ENCODE measurements at regions not wholly inside any gene's neighbourhood (a gene's known extent, or its start where the extent isn't known, plus 50 kb on each side); places are given as distances from the start of the nearest gene placed in this dataset.

DNA sequence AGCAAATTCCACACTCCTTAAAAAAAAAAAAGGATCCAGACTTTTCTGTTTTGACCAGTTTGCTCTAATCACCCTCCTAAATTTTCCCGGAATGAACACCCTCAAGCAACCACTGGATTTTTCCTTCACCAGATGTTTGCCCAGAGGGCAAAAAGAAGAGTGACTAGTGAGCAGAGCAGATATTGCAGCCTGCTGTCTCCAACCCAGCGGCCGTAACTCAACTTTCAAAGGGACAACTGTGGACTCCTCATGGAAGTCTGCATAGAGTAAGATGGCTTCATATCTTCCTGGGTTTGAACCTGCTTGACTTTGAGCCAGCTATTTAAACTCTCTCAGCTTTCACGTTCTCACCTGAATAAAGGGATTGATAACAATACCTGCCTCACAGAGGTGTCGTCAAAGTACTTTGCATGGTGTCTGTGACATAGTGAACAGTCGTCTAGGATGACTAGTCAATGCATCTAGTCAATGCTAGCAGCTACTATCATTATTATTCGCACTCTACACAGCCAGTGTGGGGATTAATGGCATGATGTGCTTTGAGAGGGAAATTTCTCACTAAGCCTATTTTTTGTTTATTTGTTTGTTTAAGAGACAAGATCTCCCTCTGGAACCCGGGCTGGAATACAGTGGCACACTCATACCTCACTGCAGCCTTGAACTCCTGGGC is 92.2 kb upstream of the HIVEP1 start (continued):
- TF ChIP-seq, protein P1, sequence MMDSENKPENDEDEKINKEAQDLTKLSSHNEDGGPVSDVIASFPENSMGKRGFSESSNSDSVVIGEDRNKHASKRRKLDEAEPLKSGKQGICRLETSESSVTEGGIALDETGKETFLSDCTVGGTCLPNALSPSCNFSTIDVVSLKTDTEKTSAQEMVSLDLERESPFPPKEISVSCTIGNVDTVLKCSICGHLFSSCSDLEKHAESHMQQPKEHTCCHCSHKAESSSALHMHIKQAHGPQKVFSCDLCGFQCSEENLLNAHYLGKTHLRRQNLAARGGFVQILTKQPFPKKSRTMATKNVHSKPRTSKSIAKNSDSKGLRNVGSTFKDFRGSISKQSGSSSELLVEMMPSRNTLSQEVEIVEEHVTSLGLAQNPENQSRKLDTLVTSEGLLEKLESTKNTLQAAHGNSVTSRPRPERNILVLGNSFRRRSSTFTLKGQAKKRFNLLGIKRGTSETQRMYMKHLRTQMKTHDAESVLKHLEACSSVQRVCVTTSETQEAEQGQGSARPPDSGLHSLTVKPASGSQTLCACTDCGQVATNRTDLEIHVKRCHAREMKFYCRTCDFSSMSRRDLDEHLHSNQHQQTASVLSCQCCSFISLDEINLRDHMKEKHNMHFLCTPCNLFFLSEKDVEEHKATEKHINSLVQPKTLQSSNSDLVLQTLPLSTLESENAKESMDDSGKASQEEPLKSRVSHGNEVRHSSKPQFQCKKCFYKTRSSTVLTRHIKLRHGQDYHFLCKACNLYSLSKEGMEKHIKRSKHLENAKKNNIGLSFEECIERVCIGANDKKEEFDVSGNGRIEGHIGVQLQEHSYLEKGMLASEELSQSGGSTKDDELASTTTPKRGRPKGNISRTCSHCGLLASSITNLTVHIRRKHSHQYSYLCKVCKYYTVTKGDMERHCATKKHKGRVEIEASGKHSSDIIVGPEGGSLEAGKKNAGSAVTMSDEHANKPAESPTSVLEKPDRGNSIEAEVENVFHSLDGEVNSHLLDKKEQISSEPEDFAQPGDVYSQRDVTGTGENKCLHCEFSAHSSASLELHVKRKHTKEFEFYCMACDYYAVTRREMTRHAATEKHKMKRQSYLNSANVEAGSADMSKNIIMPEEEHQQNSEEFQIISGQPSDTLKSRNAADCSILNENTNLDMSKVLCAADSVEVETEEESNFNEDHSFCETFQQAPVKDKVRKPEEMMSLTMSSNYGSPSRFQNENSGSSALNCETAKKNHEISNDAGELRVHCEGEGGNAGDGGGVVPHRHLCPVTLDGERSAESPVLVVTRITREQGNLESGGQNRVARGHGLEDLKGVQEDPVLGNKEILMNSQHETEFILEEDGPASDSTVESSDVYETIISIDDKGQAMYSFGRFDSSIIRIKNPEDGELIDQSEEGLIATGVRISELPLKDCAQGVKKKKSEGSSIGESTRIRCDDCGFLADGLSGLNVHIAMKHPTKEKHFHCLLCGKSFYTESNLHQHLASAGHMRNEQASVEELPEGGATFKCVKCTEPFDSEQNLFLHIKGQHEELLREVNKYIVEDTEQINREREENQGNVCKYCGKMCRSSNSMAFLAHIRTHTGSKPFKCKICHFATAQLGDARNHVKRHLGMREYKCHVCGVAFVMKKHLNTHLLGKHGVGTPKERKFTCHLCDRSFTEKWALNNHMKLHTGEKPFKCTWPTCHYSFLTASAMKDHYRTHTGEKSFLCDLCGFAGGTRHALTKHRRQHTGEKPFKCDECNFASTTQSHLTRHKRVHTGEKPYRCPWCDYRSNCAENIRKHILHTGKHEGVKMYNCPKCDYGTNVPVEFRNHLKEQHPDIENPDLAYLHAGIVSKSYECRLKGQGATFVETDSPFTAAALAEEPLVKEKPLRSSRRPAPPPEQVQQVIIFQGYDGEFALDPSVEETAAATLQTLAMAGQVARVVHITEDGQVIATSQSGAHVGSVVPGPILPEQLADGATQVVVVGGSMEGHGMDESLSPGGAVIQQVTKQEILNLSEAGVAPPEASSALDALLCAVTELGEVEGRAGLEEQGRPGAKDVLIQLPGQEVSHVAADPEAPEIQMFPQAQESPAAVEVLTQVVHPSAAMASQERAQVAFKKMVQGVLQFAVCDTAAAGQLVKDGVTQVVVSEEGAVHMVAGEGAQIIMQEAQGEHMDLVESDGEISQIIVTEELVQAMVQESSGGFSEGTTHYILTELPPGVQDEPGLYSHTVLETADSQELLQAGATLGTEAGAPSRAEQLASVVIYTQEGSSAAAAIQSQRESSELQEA (IDR thresholded peaks at IDR 0.05; ENCODE audit: low read depth), result no peak
- no peak for TF ChIP-seq ZC3H11A (IDR thresholded peaks at IDR 0.05; ENCODE audit: low read depth, low read length)
- TF ChIP-seq, protein P2, sequence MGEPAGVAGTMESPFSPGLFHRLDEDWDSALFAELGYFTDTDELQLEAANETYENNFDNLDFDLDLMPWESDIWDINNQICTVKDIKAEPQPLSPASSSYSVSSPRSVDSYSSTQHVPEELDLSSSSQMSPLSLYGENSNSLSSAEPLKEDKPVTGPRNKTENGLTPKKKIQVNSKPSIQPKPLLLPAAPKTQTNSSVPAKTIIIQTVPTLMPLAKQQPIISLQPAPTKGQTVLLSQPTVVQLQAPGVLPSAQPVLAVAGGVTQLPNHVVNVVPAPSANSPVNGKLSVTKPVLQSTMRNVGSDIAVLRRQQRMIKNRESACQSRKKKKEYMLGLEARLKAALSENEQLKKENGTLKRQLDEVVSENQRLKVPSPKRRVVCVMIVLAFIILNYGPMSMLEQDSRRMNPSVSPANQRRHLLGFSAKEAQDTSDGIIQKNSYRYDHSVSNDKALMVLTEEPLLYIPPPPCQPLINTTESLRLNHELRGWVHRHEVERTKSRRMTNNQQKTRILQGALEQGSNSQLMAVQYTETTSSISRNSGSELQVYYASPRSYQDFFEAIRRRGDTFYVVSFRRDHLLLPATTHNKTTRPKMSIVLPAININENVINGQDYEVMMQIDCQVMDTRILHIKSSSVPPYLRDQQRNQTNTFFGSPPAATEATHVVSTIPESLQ (CRISPR knock-in tag; IDR thresholded peaks at IDR 0.05), result no peak
- no peak for TF ChIP-seq SMARCC2 (IDR thresholded peaks at IDR 0.05; ENCODE audit: low read depth)
- TF ChIP-seq ZNF197 (CRISPR knock-in tag; IDR thresholded peaks at IDR 0.05; ENCODE audit: low read depth), result peak; percentile 50; the same call in 1 of the 2 replicates
- TF ChIP-seq RBM25 (IDR thresholded peaks at IDR 0.05; ENCODE audit: low read depth, low read length, severe bottlenecking), result no peak
- no peak for TF ChIP-seq NR2C2 (CRISPR knock-in tag; IDR thresholded peaks at IDR 0.05)
- no peak for TF ChIP-seq NR2C2 (tag; IDR thresholded peaks at IDR 0.05)
- TF ChIP-seq PHB (CRISPR knock-in tag; IDR thresholded peaks at IDR 0.05), result no peak
- no peak for TF ChIP-seq SLC30A9 (CRISPR knock-in tag; IDR thresholded peaks at IDR 0.05)
- no peak for TF ChIP-seq ATF7 (IDR thresholded peaks at IDR 0.05)
- TF ChIP-seq, protein P3, sequence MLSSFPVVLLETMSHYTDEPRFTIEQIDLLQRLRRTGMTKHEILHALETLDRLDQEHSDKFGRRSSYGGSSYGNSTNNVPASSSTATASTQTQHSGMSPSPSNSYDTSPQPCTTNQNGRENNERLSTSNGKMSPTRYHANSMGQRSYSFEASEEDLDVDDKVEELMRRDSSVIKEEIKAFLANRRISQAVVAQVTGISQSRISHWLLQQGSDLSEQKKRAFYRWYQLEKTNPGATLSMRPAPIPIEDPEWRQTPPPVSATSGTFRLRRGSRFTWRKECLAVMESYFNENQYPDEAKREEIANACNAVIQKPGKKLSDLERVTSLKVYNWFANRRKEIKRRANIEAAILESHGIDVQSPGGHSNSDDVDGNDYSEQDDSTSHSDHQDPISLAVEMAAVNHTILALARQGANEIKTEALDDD (IDR thresholded peaks at IDR 0.05), result peak; percentile 95

Measured in K562 (cell line).